Hepatocyte (in vitro differentiated cells): ENCODE measurements at regions not wholly inside any gene's neighbourhood (a gene's known extent, or its start where the extent isn't known, plus 50 kb on each side); places are given as distances from the start of the nearest gene placed in this dataset.

Experiments used
- DNase-seq: peaks from one replicate; pipeline ENCODE4 v3.0.0-alpha.2; 2016; ENCODE audit warnings: low spot score
- H2AFZ ChIP-seq: fragments of 200-600 bp; sonication (generic); 2 replicates; pipeline ENCODE4 v1.6.0; 2016; ENCODE audit warnings: antibody characterized with exemption, mild to moderate bottlenecking
- H3K27ac ChIP-seq: fragments of 200-600 bp; sonication (generic); 2 replicates; pipeline ENCODE4 v1.5.1; 2016; ENCODE audit warnings: mild to moderate bottlenecking
- H3K27me3 ChIP-seq: fragments of 200-600 bp; sonication (generic); 2 replicates; pipeline ENCODE4 v1.6.1; 2016
- H3K36me3 ChIP-seq: fragments of 200-600 bp; sonication (generic); replicated peaks from 2 replicates; pipeline ENCODE4 v1.5.1; 2016; ENCODE audit warnings: low read depth; ENCODE audit not compliant: insufficient read depth
- H3K4me1 ChIP-seq: fragments of 200-600 bp; sonication (generic); 2 replicates; pipeline ENCODE4 v1.5.1; 2016; ENCODE audit warnings: mild to moderate bottlenecking, moderate library complexity; ENCODE audit not compliant: insufficient read depth
- H3K4me2 ChIP-seq: fragments of 200-600 bp; sonication (generic); 2 replicates; pipeline ENCODE4 v1.6.0; 2016
- H3K4me3 ChIP-seq: fragments of 200-600 bp; sonication (generic); 2 replicates; pipeline ENCODE4 v1.5.1; 2016; ENCODE audit warnings: mild to moderate bottlenecking
- H3K79me2 ChIP-seq: fragments of 200-600 bp; sonication (generic); 2 replicates; pipeline ENCODE4 v1.6.0; 2017; ENCODE audit warnings: mild to moderate bottlenecking
- H3K9me2 ChIP-seq: fragments of 200-600 bp; sonication (generic); replicated peaks from 2 replicates; pipeline ENCODE4 v1.6.0; 2017; ENCODE audit warnings: mild to moderate bottlenecking; ENCODE audit not compliant: insufficient read depth
- H3K9me3 ChIP-seq: fragments of 200-600 bp; sonication (generic); 2 replicates; pipeline ENCODE4 v1.5.1; 2016; ENCODE audit warnings: low read depth, mild to moderate bottlenecking
- H4K20me1 ChIP-seq: fragments of 200-600 bp; sonication (generic); 2 replicates; pipeline ENCODE4 v1.6.0; 2016; ENCODE audit warnings: mild to moderate bottlenecking; ENCODE audit not compliant: insufficient read depth, poor library complexity, severe bottlenecking
- EZH2 ChIP-seq: fragments of 200-600 bp; sonication (generic); IDR thresholded peaks from 2 replicates; pipeline ENCODE4 v1.6.1; 2016; ENCODE audit warnings: antibody characterized with exemption, mild to moderate bottlenecking, borderline replicate concordance
- EZH2phosphoT487 ChIP-seq: fragments of 200-600 bp; sonication (generic); IDR thresholded peaks from one replicate; pipeline ENCODE4 v1.6.1; 2018; ENCODE audit warnings: antibody characterized with exemption, mild to moderate bottlenecking, low read depth, moderate library complexity; ENCODE audit not compliant: unreplicated experiment, severe bottlenecking
- WGBS: methylation state at CpG from one replicate; pipeline ENCODE4 v1.1.6; 2016; ENCODE audit warnings: low lambda C conversion rate; ENCODE audit errors: missing lambda C conversion rate; 5-methylcytosine and 5-hydroxymethylcytosine counted together
- TF ChIP-seq, protein P1 (sequence below): fragments of 200-600 bp; sonication (generic); IDR thresholded peaks from 2 replicates; pipeline ENCODE4 v1.5.1; 2016; ENCODE audit warnings: antibody characterized with exemption, mild to moderate bottlenecking; ENCODE audit not compliant: poor library complexity

DNA sequence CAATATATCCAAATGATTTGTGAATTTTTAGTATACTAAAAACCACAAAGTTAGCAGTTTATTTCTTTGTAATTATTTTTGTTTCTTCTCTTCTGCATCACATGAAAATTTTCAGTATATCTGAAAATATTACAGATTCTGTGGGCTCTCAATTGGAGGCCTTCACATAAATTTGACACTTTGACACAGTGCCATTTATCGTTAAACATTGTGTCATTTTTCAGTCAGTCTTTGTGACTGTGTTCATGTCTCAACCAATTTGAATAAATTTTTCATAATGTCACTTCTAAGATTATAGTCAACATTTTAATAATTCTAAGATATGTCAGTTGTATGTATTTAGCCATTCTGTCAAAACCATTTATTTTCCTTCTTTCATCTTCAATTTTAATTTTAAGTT lies 1303.0 kb downstream of the LRFN5 start:
- Histone ChIP-seq H3K4me2 (no peak overlapping the region), H3K36me3 (no peaks in the 10 kb centered on the region), H3K9me3 (no peaks in the 10 kb centered on the region), H3K4me1 (no peaks in the 10 kb centered on the region), H3K27me3 (no peaks in the 10 kb centered on the region), H3K4me3 (no peak overlapping the region), H4K20me1 (no peaks in the 10 kb centered on the region), H3K9me2 (no peaks in the 10 kb centered on the region), H3K79me2 (no peaks in the 10 kb centered on the region), H2AFZ (no peak overlapping the region), H3K27ac (no peak overlapping the region)
- 90% methylated on average over 1 of the region's 1 CpG for WGBS
- TF ChIP-seq EZH2phosphoT487 (no peak), EZH2 (no peak)
- TF ChIP-seq, protein P1, sequence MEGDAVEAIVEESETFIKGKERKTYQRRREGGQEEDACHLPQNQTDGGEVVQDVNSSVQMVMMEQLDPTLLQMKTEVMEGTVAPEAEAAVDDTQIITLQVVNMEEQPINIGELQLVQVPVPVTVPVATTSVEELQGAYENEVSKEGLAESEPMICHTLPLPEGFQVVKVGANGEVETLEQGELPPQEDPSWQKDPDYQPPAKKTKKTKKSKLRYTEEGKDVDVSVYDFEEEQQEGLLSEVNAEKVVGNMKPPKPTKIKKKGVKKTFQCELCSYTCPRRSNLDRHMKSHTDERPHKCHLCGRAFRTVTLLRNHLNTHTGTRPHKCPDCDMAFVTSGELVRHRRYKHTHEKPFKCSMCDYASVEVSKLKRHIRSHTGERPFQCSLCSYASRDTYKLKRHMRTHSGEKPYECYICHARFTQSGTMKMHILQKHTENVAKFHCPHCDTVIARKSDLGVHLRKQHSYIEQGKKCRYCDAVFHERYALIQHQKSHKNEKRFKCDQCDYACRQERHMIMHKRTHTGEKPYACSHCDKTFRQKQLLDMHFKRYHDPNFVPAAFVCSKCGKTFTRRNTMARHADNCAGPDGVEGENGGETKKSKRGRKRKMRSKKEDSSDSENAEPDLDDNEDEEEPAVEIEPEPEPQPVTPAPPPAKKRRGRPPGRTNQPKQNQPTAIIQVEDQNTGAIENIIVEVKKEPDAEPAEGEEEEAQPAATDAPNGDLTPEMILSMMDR: no peak
- DNase-seq: no peak

DNA sequence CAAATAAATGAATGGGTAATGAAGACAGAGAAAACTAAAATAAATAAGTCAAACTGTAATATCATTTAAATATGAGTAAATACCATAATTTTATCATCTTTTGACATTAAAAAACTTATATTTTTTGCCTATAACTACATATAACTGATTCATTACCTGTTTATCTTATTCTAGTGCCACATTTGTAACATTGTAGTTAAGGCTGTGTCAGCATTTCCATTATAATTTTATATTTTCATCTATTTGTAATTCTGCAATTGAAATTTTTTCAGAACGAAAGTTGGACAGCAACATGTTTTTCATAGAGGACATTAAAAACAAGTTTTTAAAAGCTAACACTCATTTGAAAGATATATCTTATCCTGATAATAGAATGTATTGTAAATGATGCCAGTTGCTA lies 1286.5 kb downstream of the LRFN5 start:
- Histone ChIP-seq H3K9me2 (no peaks in the 10 kb centered on the region), H3K4me2 (no peak overlapping the region), H3K79me2 (no peaks in the 10 kb centered on the region), H3K27ac (no peak overlapping the region), H4K20me1 (no peaks in the 10 kb centered on the region), H3K36me3 (no peaks in the 10 kb centered on the region), H3K9me3 (no peaks in the 10 kb centered on the region), H3K27me3 (no peaks in the 10 kb centered on the region), H3K4me3 (no peak overlapping the region), H3K4me1 (no peaks in the 10 kb centered on the region), H2AFZ (no peak overlapping the region)
- no peak for TF ChIP-seq EZH2
- TF ChIP-seq, protein P1: no peak
- no peak for TF ChIP-seq EZH2phosphoT487
- WGBS: 70% methylated on average over 1 of the region's 1 CpG
- DNase-seq: no peak

DNA sequence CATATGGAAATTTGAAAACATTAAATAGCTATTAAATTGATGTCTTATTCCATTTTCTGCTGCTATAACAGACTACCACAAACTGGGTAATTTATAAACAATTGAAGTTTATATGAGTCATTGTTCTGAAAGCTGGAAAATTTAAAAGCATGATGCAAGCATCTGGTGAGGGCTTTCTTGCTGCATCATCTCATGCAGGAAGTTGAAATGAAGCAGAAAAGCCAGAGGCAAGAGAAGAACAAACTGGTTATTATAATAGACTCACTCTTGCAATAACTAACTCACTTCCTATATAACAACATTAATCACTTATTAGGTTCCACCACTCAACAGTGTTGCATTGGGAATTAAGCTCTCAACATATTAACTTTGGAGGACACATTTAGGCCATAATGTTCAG lies 1277.4 kb downstream of the LRFN5 start:
- no peaks in the 10 kb centered on the region for H3K36me3 ChIP-seq
- no peak overlapping the region for H3K4me3 ChIP-seq
- H3K27me3 ChIP-seq: no peaks in the 10 kb centered on the region
- H3K27ac ChIP-seq: no peak overlapping the region
- no peaks in the 10 kb centered on the region for H3K9me2 ChIP-seq
- no peak overlapping the region for H2AFZ ChIP-seq
- no peaks in the 10 kb centered on the region for H4K20me1 ChIP-seq
- peak; percentile 17 for DNase-seq
- H3K79me2 ChIP-seq: no peaks in the 10 kb centered on the region
- TF ChIP-seq EZH2phosphoT487: no peak
- TF ChIP-seq EZH2: no peak
- TF ChIP-seq, protein P1: no peak
- H3K4me2 ChIP-seq: no peak overlapping the region
- no peaks in the 10 kb centered on the region for H3K4me1 ChIP-seq
- no peaks in the 10 kb centered on the region for H3K9me3 ChIP-seq

GRCh38 chr14:42877716-42878115 lies 1271.0 kb downstream of the LRFN5 start:
- Histone ChIP-seq H3K4me3 (no peak overlapping the region), H2AFZ (no peak overlapping the region), H3K79me2 (no peaks in the 10 kb centered on the region), H3K36me3 (no peaks in the 10 kb centered on the region), H3K9me3 (no peaks in the 10 kb centered on the region), H3K27ac (no peak overlapping the region), H3K4me1 (no peaks in the 10 kb centered on the region), H3K9me2 (no peaks in the 10 kb centered on the region), H4K20me1 (no peaks in the 10 kb centered on the region), H3K4me2 (no peak overlapping the region), H3K27me3 (no peaks in the 10 kb centered on the region)
- DNase-seq: no peak
- TF ChIP-seq EZH2: no peak
- no peak for TF ChIP-seq EZH2phosphoT487
- TF ChIP-seq, protein P1: no peak
- 100% methylated on average over 1 of the region's 1 CpG for WGBS
